ENCODE measurements at regions not wholly inside any gene's neighbourhood (a gene's known extent, or its start where the extent isn't known, plus 50 kb on each side); places are given as distances from the start of the nearest gene placed in this dataset.
"Not testable (repeated sequence)": the region's sequence is repeated elsewhere in the genome, so short reads cannot be mapped to it uniquely, and the experiment has no call there.

DNA sequence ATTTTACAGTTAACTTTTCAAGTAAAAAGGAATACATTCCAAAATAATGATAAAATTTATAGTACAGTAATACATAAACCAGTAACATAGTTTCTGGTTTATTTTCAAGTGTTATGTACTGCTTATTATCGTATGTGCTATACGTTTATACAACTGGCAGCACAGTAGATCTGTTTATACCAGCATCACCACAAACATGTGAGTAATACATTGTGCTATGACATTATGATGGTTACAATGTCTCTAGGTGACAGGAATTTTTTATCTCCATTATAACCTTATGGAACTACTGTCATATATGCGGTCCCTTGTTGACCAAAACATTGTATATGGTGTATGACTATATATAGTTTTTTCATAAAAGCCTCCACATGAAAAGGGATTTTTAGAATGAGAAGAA, 256.9 kb downstream of the ANKRD50 start:
- no peak for DNase-seq (ENCODE audit: extremely low spot score, unreplicated experiment)
- H3K27ac Mint-ChIP-seq = no peak overlapping the region
- peaks cover 3% of the 10 kb centered on the region for H3K9me3 Mint-ChIP-seq
- H3K4me3 Mint-ChIP-seq = no peak overlapping the region
- TF ChIP-seq, protein P1, sequence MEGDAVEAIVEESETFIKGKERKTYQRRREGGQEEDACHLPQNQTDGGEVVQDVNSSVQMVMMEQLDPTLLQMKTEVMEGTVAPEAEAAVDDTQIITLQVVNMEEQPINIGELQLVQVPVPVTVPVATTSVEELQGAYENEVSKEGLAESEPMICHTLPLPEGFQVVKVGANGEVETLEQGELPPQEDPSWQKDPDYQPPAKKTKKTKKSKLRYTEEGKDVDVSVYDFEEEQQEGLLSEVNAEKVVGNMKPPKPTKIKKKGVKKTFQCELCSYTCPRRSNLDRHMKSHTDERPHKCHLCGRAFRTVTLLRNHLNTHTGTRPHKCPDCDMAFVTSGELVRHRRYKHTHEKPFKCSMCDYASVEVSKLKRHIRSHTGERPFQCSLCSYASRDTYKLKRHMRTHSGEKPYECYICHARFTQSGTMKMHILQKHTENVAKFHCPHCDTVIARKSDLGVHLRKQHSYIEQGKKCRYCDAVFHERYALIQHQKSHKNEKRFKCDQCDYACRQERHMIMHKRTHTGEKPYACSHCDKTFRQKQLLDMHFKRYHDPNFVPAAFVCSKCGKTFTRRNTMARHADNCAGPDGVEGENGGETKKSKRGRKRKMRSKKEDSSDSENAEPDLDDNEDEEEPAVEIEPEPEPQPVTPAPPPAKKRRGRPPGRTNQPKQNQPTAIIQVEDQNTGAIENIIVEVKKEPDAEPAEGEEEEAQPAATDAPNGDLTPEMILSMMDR (conservative IDR thresholded peaks at IDR 0.05) = no peak
- no peaks in the 10 kb centered on the region for H3K4me1 Mint-ChIP-seq (ENCODE audit: unreplicated experiment)
- no peaks in the 10 kb centered on the region for H3K27me3 Mint-ChIP-seq
- no peaks in the 10 kb centered on the region for H3K36me3 Mint-ChIP-seq

DNA sequence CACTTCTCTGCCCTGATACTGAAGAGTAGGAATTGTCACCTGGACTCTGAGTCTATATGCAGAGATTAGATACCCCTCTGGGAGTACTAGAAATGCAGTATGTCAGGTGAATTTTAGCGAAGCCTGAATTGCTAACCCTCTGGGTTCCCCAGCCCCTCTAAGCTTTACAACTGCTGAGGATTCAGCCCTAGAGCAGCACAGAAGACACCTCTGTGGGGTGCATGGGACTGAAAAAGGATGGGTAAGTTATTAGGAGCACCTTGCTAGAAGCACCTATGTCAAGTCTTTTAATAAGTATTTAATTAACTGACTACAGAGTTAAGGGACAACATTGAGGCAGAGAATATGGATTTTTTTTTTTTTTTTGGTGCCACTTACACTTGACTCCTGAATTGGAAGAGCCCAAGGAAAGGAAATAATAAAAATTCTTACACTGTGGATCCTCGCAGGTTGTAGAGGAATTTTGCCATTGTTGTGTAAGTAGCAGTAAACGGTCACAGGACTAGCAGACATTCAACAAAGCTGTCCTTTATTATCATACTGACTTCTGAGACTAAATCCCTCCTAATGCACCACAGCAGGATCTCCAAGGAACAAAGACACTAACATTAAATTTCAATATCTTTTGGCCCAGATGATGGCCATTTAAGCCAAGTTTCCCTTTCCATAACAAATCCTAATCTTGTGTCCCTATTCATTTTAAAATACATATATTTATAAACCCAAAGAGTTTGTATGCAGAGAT, 253.2 kb downstream of the ANKRD50 start:
- Mint-ChIP-seq H3K36me3 (no peaks in the 10 kb centered on the region), H3K4me3 (no peak overlapping the region), H3K9me3 (peaks cover 4% of the 10 kb centered on the region), H3K27ac (no peak overlapping the region), H3K27me3 (no peaks in the 10 kb centered on the region), H3K4me1 (ENCODE audit: unreplicated experiment) (no peaks in the 10 kb centered on the region)
- TF ChIP-seq, protein P1 (conservative IDR thresholded peaks at IDR 0.05) = no peak
- no peak for DNase-seq (ENCODE audit: extremely low spot score, unreplicated experiment)

DNA sequence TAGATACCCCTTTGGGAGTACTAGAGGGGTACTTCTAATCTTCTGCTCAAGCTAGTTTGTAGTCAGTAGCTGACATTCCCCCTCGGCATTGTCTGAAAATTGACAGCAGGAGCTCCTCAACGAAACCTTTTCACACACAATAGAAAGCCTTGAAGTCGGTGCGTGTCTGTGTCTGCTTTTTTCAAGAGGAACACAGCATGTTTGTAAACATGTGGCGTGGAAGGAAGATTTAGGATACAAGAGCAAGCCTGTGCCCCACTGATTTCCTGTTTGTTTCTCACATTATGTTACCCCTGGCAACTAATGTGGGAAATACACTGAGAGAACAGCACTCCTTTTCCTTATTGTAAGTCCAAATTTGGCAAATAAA, 252.6 kb downstream of the ANKRD50 start:
- no peak overlapping the region for H3K4me3 Mint-ChIP-seq
- H3K36me3 Mint-ChIP-seq = no peaks in the 10 kb centered on the region
- DNase-seq (ENCODE audit: extremely low spot score, unreplicated experiment) = no peak
- no peak overlapping the region for H3K27ac Mint-ChIP-seq
- no peaks in the 10 kb centered on the region for H3K27me3 Mint-ChIP-seq
- peaks cover 4% of the 10 kb centered on the region for H3K9me3 Mint-ChIP-seq
- H3K4me1 Mint-ChIP-seq (ENCODE audit: unreplicated experiment) = no peaks in the 10 kb centered on the region
- TF ChIP-seq, protein P1 (conservative IDR thresholded peaks at IDR 0.05) = no peak

DNA sequence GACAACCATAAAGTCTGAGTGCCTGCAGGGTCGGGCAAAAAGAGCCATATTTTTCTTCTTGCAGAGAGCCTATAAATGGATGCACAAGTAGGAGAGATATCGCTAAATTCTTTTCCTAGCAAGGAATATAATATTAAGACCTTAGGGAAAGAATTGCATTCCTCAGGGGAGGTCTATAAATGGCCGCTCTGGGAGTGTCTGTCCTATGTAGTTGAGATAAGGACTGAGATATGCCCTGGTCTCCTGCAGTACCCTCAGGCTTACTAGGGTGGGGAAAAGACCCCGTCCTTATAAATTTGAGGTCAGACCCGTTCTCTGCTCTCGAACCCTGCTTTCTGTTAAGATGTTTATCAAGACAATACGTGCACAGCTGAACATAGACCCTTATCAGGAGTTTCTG, 250.9 kb downstream of the ANKRD50 start:
- not testable (repeated sequence) for H3K9me3 Mint-ChIP-seq; H3K27me3 Mint-ChIP-seq; H3K4me3 Mint-ChIP-seq; H3K4me1 Mint-ChIP-seq (ENCODE audit: unreplicated experiment); H3K36me3 Mint-ChIP-seq; H3K27ac Mint-ChIP-seq; DNase-seq (ENCODE audit: extremely low spot score, unreplicated experiment)

DNA sequence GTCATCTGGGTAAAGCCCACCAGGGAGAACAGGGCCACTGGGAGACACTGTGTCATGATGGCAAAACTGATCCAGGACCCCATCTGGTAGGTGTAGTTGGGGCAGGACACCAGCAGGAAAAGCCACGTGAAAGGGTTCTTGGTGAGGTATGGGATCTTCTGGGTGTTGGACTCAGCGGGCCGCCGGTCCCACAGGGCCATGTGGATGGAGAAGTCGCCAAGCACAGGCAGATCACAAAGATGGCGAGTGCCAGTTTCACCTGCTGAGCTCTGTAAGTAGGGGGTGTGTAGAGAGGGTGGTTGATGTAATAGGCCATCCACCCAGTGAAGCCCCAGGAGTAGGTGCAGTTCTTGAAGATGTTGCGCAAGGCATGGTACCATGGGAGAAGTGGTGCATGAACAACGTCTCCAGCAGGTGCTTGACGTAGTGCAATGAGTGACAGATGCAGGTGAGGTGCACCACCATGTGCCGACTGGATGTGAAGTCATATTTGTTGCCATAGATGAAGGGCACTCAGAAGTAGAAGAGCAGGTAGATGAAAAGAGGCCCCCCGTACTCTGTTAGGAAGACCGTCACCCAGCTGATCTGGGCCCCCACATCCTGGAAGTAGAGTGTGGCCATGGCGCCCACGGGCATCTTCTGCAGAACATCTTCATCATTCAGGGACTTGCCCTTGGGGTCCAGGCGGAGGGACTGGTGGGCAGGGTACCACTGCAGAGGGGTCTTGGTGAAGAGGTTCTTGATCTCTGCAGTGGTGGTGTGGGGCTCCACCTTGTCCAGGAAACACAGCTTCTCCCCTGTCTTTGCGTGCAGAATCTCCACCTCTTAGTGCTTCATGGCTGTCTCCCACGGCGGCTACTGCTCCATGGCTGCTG, 249.3 kb downstream of the ANKRD50 start:
- H3K9me3 Mint-ChIP-seq = peaks cover 4% of the 10 kb centered on the region
- no peak overlapping the region for H3K27ac Mint-ChIP-seq
- no peaks in the 10 kb centered on the region for H3K36me3 Mint-ChIP-seq
- DNase-seq (ENCODE audit: extremely low spot score, unreplicated experiment) = no peak
- H3K27me3 Mint-ChIP-seq = no peaks in the 10 kb centered on the region
- TF ChIP-seq, protein P1 (conservative IDR thresholded peaks at IDR 0.05) = no peak
- no peak overlapping the region for H3K4me3 Mint-ChIP-seq
- no peaks in the 10 kb centered on the region for H3K4me1 Mint-ChIP-seq (ENCODE audit: unreplicated experiment)

DNA sequence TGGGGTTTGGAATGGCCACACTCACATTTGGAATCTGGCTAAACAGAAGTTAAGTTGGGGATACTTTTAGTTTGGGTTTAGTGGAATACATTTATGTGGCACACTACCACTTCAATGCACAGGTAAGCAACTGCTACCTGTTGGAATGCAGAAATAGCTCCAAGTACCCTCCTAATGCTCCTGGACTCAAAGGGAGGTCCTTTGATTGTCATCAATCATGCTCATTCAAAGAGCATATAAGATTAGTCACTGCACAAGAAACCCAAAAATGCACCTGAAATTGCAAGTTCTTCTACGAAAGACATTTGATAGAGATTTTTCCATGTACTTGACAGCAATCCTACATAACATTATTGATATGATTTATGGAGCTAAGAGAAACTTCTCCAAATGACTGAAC, 247.7 kb downstream of the ANKRD50 start:
- Mint-ChIP-seq H3K4me1 (ENCODE audit: unreplicated experiment) (no peaks in the 10 kb centered on the region), H3K9me3 (peaks cover 4% of the 10 kb centered on the region), H3K27me3 (no peaks in the 10 kb centered on the region), H3K36me3 (no peaks in the 10 kb centered on the region), H3K4me3 (no peak overlapping the region), H3K27ac (no peak overlapping the region)
- DNase-seq (ENCODE audit: extremely low spot score, unreplicated experiment) = no peak
- TF ChIP-seq, protein P1 (conservative IDR thresholded peaks at IDR 0.05) = no peak
